WTC11 (cell line): ENCODE measurements at regions not wholly inside any gene's neighbourhood (a gene's known extent, or its start where the extent isn't known, plus 50 kb on each side); places are given as distances from the start of the nearest gene placed in this dataset.

Source experiments
- ATAC-seq: fragments of 200-7000 bp; cut with Tn5 transposase; 2 replicates; pipeline ENCODE4 v1.10.0; 2021; ENCODE audit warnings: mild to moderate bottlenecking, moderate library complexity
- CTCF ChIA-PET: fragments of 300-600 bp; sonication (Branson Sonifier 250); formaldehyde crosslinking; loops from one replicate; lab custom pipeline; 2021; ENCODE audit warnings: antibody characterized with exemption; lab: Charles Lee
- POLR2A ChIA-PET: fragments of 350-600 bp; sonication (Branson Sonifier 250); formaldehyde crosslinking; loops from one replicate; lab custom pipeline; 2021; ENCODE audit warnings: antibody characterized with exemption; lab: Charles Lee
- DNase-seq: peaks from one replicate; pipeline ENCODE4 v3.0.0; 2021; ENCODE audit warnings: low spot score
- H3K27ac Mint-ChIP-seq: 2 replicates; pipeline ENCODE4 v1.8.0; 2021; ENCODE audit warnings: mixed read lengths
- H3K27me3 Mint-ChIP-seq: 2 replicates; pipeline ENCODE4 v1.8.0; 2021; ENCODE audit warnings: low read depth, mild to moderate bottlenecking, moderate library complexity, mixed read lengths
- H3K36me3 Mint-ChIP-seq: 2 replicates; pipeline ENCODE4 v1.8.0; 2021; ENCODE audit warnings: mixed read lengths
- H3K4me1 Mint-ChIP-seq: 2 replicates; pipeline ENCODE4 v1.8.0; 2022; ENCODE audit warnings: mixed read lengths
- H3K4me3 Mint-ChIP-seq: 2 replicates; pipeline ENCODE4 v1.8.0; 2021; ENCODE audit warnings: mild to moderate bottlenecking, moderate library complexity, mixed read lengths
- H3K9me3 Mint-ChIP-seq: 2 replicates; pipeline ENCODE4 v1.8.0; 2021; ENCODE audit warnings: mixed read lengths
- E2F1 ChIP-seq: sonication (generic); formaldehyde crosslinking; IDR thresholded peaks from 2 replicates; pipeline ENCODE4 v1.8.0; 2022; ENCODE audit warnings: mild to moderate bottlenecking, missing genetic modification reagents
- E2F5 ChIP-seq: sonication (generic); formaldehyde crosslinking; IDR thresholded peaks from 2 replicates; pipeline ENCODE4 v1.8.1; 2022; ENCODE audit warnings: mild to moderate bottlenecking, moderate library complexity, missing genetic modification reagents
- EMX1 ChIP-seq: fragments of 250-450 bp; sonication (Bioruptor Pico); IDR thresholded peaks from 2 replicates; pipeline ENCODE4 v1.8.0; 2021; ENCODE audit warnings: mild to moderate bottlenecking
- FOXK1 ChIP-seq: sonication (generic); formaldehyde crosslinking; IDR thresholded peaks from 2 replicates; pipeline ENCODE4 v1.8.0; 2022; ENCODE audit warnings: mild to moderate bottlenecking, moderate library complexity, missing genetic modification reagents
- FOXP1 ChIP-seq: sonication (generic); formaldehyde crosslinking; IDR thresholded peaks from 2 replicates; pipeline ENCODE4 v1.8.0; 2022; ENCODE audit warnings: missing genetic modification reagents, mild to moderate bottlenecking, moderate library complexity, borderline replicate concordance
- GRHL2 ChIP-seq: fragments of 250-450 bp; sonication (Bioruptor Pico); IDR thresholded peaks from 2 replicates; pipeline ENCODE4 v1.8.0; 2022; ENCODE audit warnings: mild to moderate bottlenecking, moderate library complexity; ENCODE audit not compliant: insufficient replicate concordance, severe bottlenecking
- IRF1 ChIP-seq: sonication (generic); formaldehyde crosslinking; IDR thresholded peaks from 2 replicates; pipeline ENCODE4 v1.8.0; 2023; ENCODE audit warnings: missing genetic modification reagents
- KAT7 ChIP-seq: sonication (generic); formaldehyde crosslinking; IDR thresholded peaks from 2 replicates; pipeline ENCODE4 v1.8.1; 2023; ENCODE audit warnings: missing genetic modification reagents, mild to moderate bottlenecking, borderline replicate concordance
- MAX ChIP-seq: sonication (generic); formaldehyde crosslinking; IDR thresholded peaks from 2 replicates; pipeline ENCODE4 v1.8.0; 2022; ENCODE audit warnings: mild to moderate bottlenecking, missing genetic modification reagents
- MLX ChIP-seq: sonication (generic); formaldehyde crosslinking; IDR thresholded peaks from 2 replicates; pipeline ENCODE4 v1.8.1; 2023; ENCODE audit warnings: mild to moderate bottlenecking, missing genetic modification reagents, moderate library complexity
- MXD4 ChIP-seq: fragments of 250-450 bp; sonication (Bioruptor Pico); IDR thresholded peaks from 2 replicates; pipeline ENCODE4 v1.8.0; 2021; ENCODE audit warnings: mild to moderate bottlenecking, moderate library complexity, borderline replicate concordance
- MYBL2 ChIP-seq: sonication (generic); formaldehyde crosslinking; IDR thresholded peaks from 2 replicates; pipeline ENCODE4 v1.8.1; 2023; ENCODE audit warnings: mild to moderate bottlenecking, moderate library complexity, missing genetic modification reagents
- NFATC4 ChIP-seq: fragments of 250-450 bp; sonication (Bioruptor Pico); IDR thresholded peaks from 2 replicates; pipeline ENCODE4 v1.9.0; 2021; ENCODE audit warnings: mild to moderate bottlenecking
- NFE2L1 ChIP-seq: sonication (generic); formaldehyde crosslinking; IDR thresholded peaks from 2 replicates; pipeline ENCODE4 v1.8.1; 2023; ENCODE audit warnings: missing genetic modification reagents
- OVOL2 ChIP-seq: fragments of 250-450 bp; sonication (Bioruptor Pico); IDR thresholded peaks from 2 replicates; pipeline ENCODE4 v1.9.0; 2021; ENCODE audit warnings: mild to moderate bottlenecking, borderline replicate concordance
- PRRX2 ChIP-seq: fragments of 250-450 bp; sonication (Bioruptor Pico); IDR thresholded peaks from 2 replicates; pipeline ENCODE4 v1.8.0; 2021; ENCODE audit warnings: mild to moderate bottlenecking
- RELA ChIP-seq: sonication (generic); formaldehyde crosslinking; IDR thresholded peaks from 2 replicates; pipeline ENCODE4 v1.8.1; 2022; ENCODE audit warnings: missing genetic modification reagents, mild to moderate bottlenecking, borderline replicate concordance
- SMAD4 ChIP-seq: sonication (generic); formaldehyde crosslinking; IDR thresholded peaks from 2 replicates; pipeline ENCODE4 v1.8.0; 2022; ENCODE audit warnings: mild to moderate bottlenecking, missing genetic modification reagents
- SP1 ChIP-seq: sonication (generic); formaldehyde crosslinking; conservative IDR thresholded peaks from 2 replicates; pipeline ENCODE4 v1.8.1; 2022; ENCODE audit warnings: missing genetic modification reagents
- STAT6 ChIP-seq: sonication (generic); formaldehyde crosslinking; conservative IDR thresholded peaks from 2 replicates; pipeline ENCODE4 v1.8.1; 2023; ENCODE audit warnings: mild to moderate bottlenecking, low read depth, missing genetic modification reagents, moderate library complexity
- USF1 ChIP-seq: sonication (generic); formaldehyde crosslinking; IDR thresholded peaks from 2 replicates; pipeline ENCODE4 v1.8.0; 2022; ENCODE audit warnings: mild to moderate bottlenecking, missing genetic modification reagents
- ZMAT4 ChIP-seq: fragments of 250-450 bp; sonication (Bioruptor Pico); IDR thresholded peaks from 2 replicates; pipeline ENCODE4 v1.9.0; 2021; ENCODE audit warnings: mild to moderate bottlenecking
- ZNF219 ChIP-seq: sonication (generic); formaldehyde crosslinking; IDR thresholded peaks from 2 replicates; pipeline ENCODE4 v1.8.0; 2023; ENCODE audit warnings: missing genetic modification reagents, mild to moderate bottlenecking, borderline replicate concordance
- ZNF281 ChIP-seq: sonication (generic); formaldehyde crosslinking; IDR thresholded peaks from 2 replicates; pipeline ENCODE4 v1.8.0; 2023; ENCODE audit warnings: mild to moderate bottlenecking, missing genetic modification reagents
- ZNF423 ChIP-seq: fragments of 250-450 bp; sonication (Bioruptor Pico); IDR thresholded peaks from 2 replicates; pipeline ENCODE4 v2.1.2; 2022; ENCODE audit warnings: mild to moderate bottlenecking, moderate library complexity

- no peak for TF ChIP-seq KAT7 (CRISPR knock-in tag)
- no peak for TF ChIP-seq MLX (CRISPR knock-in tag)
These were observed 101.4 kb upstream of the OLFM3 start (continued) for GRCh38 chr1:102098081-102098480.

GRCh38 chr1:102097451-102097850 lies 100.7 kb upstream of the OLFM3 start:
- Mint-ChIP-seq H3K9me3 (peaks cover 20% of the 10 kb centered on the region), H3K27me3 (no peaks in the 10 kb centered on the region), H3K4me1 (peaks cover 44% of the 10 kb centered on the region), H3K27ac (no peak overlapping the region), H3K4me3 (no peak overlapping the region), H3K36me3 (no peaks in the 10 kb centered on the region)
- no peak for TF ChIP-seq ZNF219 (CRISPR knock-in tag)
- no peak for TF ChIP-seq SMAD4 (CRISPR knock-in tag)
- no peak for TF ChIP-seq PRRX2 (CRISPR knock-in tag)
- no peak for TF ChIP-seq IRF1 (CRISPR knock-in tag)
- TF ChIP-seq E2F5 (CRISPR knock-in tag) = no peak
- TF ChIP-seq ZNF281 = no peak
- no peak for TF ChIP-seq ZNF423
- TF ChIP-seq NFATC4 (CRISPR knock-in tag) = no peak
- TF ChIP-seq E2F1 (CRISPR knock-in tag) = no peak
- TF ChIP-seq FOXP1 (CRISPR knock-in tag) = no peak
- no peak for TF ChIP-seq MAX (CRISPR knock-in tag)
- TF ChIP-seq ZMAT4 (CRISPR knock-in tag) = no peak
- TF ChIP-seq MXD4 (CRISPR knock-in tag) = no peak
- TF ChIP-seq NFE2L1 = no peak
- TF ChIP-seq SP1 (CRISPR knock-in tag) = no peak
- no peak for TF ChIP-seq MYBL2
- ATAC-seq (no peak), DNase-seq (no peak)
- POLR2A ChIA-PET = no interaction called here
- CTCF ChIA-PET = no interaction called here

- H3K36me3 Mint-ChIP-seq = no peaks in the 10 kb centered on the region
- H3K9me3 Mint-ChIP-seq = peaks cover 23% of the 10 kb centered on the region
- DNase-seq = no peak
- CTCF ChIA-PET = no interaction called here
- H3K4me1 Mint-ChIP-seq = peaks cover 34% of the 10 kb centered on the region
- no peak overlapping the region for H3K27ac Mint-ChIP-seq
- no peaks in the 10 kb centered on the region for H3K27me3 Mint-ChIP-seq
- POLR2A ChIA-PET = interaction anchor here (0.7 kb wide), 1 partner anchor 60 kb away, joined by 4 read pairs; no protein-coding TSS in a partner anchor
- ATAC-seq = no peak
- H3K4me3 Mint-ChIP-seq = no peak overlapping the region
- TF ChIP-seq OVOL2 (no peak), RELA (CRISPR knock-in tag) (no peak), EMX1 (no peak), USF1 (CRISPR knock-in tag) (no peak), NFE2L1 (no peak), ZNF423 (no peak), STAT6 (no peak), GRHL2 (no peak), FOXK1 (CRISPR knock-in tag) (no peak)
These were observed 99.4 kb upstream of the OLFM3 start for GRCh38 chr1:102096162-102096561.
